ENCODE measurements at regions not wholly inside any gene's neighbourhood (a gene's known extent, or its start where the extent isn't known, plus 50 kb on each side); places are given as distances from the start of the nearest gene placed in this dataset.

DNA sequence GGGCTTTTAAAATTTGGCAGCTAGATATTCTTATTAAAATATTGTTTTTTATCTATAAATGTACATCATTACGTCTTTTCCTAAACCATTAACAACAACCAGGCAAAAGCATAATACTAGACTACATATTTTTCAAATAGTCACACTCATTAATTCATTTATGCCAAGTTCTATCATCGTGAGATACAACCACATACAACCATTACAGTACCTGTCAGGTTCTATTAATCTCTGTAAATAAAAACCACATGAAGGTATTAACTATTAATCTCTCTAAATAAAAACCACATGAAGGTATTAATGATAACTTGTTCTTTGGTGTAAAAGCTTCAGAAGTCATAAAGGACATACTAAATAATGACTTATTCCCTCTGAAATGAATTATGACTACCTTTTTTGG, 432.7 kb downstream of the TMX3 start:
- no peak for DNase-seq (ENCODE audit: low spot score)
- intact Hi-C loops (cut with DNase I), result no loop called here

DNA sequence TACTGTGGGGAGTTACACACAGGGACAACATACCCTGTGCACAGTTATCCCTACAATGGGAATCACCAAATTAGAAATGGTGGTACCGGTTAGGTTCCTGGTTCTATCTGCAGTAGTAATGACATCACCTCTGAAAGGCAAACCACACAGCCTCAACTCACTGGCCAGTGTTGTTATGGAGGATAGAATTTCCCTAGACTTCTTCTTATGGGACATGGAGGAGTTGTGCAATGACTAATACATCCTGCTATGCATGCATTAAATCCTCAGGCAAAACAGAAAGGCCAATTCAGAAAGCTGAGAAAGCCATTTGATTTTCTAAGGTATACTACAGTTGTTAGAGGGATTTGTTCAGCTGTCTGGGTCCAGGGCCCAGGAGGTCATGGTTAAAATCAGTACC, 439.3 kb downstream of the TMX3 start:
- no peak for DNase-seq (ENCODE audit: low spot score)

DNA sequence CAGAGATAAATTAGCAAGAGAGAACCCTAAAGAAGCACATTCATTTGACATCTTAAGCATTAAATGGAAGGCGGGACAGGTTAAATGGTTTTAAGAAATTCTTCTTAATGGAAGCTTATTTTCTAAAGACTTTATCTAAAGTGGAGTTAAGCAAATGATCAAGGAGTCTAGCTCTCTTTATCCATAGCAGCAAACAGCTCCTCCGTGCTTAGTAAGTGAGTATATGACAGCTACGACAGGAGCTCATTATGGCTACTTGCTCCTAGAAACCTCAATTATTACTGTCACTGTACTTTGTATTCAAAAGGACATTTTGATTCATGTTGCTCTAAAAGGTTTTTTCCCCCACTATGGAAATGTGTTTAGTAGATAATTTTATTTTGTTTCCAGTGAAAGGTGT, 444.9 kb downstream of the TMX3 start:
- intact Hi-C loops (cut with DNase I), result no loop called here

More for the DNA sequence above, 439.3 kb downstream of the TMX3 start:
- intact Hi-C loops (cut with DNase I), result no loop called here

DNA sequence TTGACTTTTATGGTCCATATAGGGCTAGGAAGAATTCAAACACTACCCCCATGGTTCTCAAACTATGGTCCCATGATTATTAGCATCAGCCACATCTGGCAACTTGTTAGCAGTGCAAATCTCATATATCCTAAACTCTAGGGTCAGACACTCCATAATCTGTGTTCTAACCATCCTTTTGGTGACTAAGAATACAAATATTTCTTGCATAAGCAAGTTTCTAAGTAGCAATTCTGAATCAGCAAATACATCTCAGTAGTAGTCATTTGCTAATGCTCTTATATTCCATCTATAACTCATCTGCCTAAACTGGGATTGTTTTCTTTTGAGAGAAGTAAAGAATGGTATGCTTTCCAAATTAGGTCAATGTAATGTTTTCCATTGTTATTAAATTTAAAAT, 447.3 kb downstream of the TMX3 start:
- intact Hi-C loops (cut with DNase I), result no loop called here
- no peak for DNase-seq (ENCODE audit: low spot score)

More for the DNA sequence above, 444.9 kb downstream of the TMX3 start:
- no peak for DNase-seq (ENCODE audit: low spot score)

DNA sequence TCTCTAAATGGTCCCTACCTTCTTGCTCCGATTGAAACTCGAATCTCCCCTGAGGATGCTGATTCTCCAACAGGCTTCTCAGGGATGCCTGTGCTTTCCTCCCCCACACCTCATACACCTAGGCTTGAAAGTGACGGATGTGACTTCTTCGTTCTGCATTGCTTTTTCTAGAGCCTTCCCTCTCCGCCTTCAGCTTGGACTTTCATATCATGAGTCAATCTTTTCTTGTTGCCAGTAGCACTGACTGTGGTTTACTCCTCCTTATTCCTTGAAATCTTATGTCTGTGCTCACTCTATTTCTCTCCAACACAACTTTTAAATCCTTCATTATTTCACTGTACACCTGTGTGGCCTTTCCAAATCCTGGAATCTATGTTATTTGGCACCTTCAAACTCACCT, 451.4 kb downstream of the TMX3 start:
- no peak for DNase-seq (ENCODE audit: low spot score)
- intact Hi-C loops (cut with DNase I), result no loop called here

DNA sequence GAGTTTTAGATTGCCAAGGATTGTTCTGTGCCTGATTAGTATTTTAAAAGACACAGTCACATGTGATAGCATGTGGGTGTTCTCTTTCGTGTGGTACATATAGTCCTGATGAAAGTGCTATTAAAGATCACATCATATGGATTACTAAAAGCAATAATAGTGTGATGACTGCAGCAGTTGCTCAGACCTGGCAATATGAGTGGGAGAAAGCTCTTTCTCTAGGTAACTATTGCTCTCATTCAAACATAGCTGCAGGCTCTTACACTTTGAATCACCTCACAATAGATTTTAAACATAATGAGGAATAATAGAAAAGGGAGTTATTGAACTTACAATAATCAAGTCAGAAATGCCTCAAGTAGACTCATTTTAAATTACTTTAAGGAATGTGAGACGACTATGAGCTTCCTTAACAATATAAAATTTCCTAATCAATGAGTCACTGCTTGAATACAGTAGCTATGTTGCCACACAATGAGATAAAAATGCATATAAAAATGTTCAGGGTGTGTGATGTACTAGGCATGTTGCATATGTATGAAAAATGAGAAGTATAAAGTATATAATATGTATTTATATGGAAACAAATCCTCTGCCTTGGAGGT, 452.1 kb downstream of the TMX3 start:
- no peak for DNase-seq (ENCODE audit: low spot score)
- intact Hi-C loops (cut with DNase I), result no loop called here

DNA sequence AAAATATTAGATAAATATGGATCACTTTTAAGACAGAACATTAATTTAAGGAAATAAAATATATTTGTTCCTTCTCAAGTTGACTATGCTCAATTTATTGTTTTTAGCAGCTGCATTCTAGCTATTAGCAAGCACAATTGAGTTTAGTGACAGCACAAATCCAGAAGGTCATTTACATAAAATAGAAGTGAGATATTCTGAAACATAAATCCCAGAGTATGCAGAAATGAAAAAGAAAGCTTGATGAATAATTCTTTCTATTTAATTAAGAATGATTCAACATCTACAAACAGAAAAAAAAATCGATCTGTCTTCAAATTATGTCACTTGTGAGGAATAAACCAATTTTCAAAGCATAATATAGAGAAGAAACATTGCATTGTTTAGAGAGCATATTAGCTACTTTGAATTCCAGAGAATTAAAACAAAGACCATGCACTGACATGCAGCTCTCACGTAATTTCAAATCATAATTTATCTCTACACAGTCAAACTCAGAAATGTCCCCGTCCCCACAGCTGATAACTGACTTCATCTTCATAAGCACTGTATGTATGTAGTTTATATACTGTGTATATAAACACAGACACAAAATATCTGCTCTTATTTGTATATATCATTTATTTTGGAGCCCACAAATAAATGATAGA, 458.4 kb downstream of the TMX3 start:
- DNase-seq (ENCODE audit: low spot score), result no peak
- intact Hi-C loops (cut with DNase I), result no loop called here

DNA sequence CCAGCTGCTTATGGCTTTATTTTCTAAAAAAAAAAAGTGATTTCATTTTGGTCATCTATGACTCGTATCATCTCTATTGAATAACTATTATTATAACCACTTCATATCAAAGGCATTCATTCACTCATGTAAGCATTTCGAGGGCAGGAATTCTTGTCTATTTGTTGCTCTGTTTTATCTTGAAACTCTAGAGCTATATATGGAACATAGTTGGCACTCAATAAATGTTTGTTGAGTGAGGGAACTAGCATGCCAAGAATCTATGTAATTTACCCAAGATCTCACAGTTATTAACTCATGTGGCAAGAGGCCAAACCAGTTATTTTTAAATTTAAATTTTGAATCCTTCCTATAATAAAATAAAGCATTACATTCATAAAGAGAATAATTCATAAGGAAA, 470.1 kb downstream of the TMX3 start:
- no peak for DNase-seq (ENCODE audit: low spot score)
- intact Hi-C loops (cut with DNase I), result no loop called here

DNA sequence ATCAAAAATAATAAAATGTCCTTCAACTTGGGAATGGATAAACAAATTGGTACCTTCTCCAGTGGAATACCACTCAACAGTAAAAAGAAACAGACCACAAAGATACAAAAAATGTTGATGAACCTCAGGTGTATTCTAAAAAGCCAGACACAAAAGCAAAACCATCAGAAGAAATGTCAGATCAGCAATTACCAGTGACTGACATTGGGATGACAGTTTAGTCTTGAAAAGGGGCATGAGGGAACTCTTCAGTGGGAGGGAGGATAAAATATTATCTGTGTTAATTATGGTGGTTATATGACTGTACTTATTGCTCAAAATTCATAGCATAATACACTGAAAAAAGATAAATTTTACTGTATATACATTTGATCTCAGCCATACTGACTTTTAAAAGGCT, 473.0 kb downstream of the TMX3 start:
- intact Hi-C loops (cut with DNase I), result no loop called here
- no peak for DNase-seq (ENCODE audit: low spot score)

DNA sequence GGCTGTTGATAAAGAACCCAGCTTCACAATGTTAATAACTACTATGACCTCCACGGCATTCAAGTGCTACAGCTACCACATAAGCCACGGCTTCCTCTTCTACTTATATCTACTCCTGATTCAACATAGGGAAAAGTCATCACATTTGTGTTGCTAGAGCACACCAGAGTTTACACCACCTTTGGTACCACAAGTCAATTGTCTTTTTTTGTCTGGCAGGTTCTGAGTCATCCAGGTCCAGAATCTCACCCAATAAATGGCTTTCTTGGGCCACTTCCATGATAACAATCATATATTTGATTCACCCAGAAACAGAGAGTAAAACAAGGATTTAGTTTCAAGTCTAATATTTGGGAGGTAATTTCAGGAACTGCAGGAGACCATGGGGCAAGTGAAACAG, 480.2 kb downstream of the TMX3 start:
- DNase-seq (ENCODE audit: low spot score), result no peak
- intact Hi-C loops (cut with DNase I), result no loop called here

DNA sequence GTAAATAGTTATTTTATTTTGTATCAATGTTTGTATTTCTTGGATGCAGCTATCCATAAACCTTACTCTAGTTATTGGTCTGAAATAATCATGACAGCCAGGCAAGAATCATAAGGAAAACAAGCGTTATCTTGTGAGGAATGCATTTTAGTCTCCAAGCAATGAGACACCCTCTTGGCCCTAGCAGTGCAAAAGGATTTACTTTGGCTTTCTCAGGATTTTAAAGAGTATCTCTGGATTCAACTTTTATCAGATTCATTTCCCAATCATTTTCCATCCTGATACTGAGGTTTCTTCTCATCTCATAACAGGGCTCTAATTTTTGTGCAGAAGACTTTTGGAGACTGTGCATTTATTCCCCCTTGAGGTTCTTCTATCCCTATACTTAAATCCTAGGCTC, 480.8 kb downstream of the TMX3 start:
- intact Hi-C loops (cut with DNase I), result no loop called here
- no peak for DNase-seq (ENCODE audit: low spot score)

DNA sequence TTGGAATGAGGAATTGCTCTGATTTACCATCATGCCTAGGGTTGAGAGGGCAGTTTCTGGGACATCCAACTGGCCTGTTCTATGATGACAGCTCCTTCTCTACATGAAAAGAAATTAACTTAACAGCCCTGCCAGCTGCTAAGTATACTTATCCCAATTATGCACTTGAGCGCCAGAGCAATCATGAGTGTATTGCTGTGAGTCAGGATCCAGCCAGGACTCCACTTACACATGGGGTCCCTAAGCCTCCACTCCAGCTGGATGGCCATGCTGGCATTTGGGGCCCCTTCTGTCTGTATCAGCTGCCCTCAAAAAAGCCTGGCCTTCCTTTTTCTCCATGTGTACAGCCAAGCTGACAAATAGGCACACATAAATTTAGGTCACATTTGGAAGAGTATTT, 481.9 kb downstream of the TMX3 start:
- DNase-seq (ENCODE audit: low spot score), result no peak
- intact Hi-C loops (cut with DNase I), result no loop called here

DNA sequence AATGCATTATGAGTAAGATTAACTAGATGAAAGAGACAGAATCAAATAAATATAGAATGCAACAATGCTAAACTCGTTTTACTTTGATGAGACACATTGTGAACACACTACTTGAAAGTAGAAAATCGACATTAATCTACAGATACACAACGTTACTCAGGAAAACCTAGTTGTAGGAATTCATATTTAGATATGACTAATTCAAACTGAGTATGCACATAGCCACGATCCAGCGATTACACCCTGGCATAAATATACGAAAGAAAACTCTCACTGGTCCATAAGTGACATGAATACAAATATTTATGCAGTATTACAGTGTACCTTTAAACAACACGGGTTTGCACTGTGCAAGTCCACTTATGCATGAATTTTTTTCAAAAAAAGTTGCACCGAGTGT, 485.6 kb downstream of the TMX3 start:
- intact Hi-C loops (cut with DNase I), result no loop called here
- DNase-seq (ENCODE audit: low spot score), result no peak

DNA sequence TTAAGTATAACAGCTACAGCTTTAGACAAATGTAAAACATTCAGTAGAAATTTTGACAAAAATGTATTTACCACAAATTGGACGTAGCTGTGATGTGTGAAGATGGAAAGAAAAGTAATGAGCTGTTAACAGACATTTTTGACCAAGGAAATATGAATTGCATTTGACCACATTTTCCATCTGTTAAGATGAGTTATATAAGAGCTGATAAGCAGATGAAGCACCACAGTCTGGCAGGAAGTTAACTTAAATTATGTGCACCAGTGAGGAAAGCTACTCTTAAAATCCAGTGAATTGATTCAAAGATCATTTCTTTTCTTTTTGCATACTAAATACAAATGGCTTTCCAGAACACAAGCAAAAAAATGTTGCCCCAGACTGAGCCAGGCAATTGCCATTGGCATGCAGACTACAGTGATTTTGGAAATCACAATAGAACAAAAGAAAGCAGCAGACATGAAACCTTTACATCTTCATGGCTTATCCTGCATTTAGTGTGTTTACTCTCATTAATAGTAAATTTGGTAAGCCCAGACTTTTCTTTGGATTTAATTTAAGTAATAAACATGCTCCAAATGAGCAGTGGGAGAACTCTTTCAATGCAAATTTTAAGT, 493.7 kb downstream of the TMX3 start:
- DNase-seq (ENCODE audit: low spot score), result no peak
- intact Hi-C loops (cut with DNase I), result no loop called here

DNA sequence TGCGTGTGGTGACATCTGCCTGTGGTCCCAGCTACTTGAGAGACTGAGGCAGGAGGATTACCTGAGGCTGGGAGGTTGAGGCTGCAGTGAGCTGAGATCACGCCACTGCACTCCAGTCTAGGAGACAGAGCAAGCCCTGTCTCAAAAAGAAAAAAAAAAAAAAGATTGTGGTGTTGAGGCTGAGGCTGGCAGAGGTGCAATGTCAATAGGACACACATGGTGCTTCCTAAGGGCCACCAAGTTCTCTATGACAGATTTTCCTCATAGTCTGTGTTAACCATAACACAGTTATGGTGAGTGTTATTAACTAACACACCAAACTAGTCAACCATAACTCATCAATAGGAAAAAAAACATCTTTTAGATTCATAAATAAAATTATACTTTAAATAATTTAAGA, 494.4 kb downstream of the TMX3 start:
- intact Hi-C loops (cut with DNase I), result no loop called here
- no peak for DNase-seq (ENCODE audit: low spot score)

DNA sequence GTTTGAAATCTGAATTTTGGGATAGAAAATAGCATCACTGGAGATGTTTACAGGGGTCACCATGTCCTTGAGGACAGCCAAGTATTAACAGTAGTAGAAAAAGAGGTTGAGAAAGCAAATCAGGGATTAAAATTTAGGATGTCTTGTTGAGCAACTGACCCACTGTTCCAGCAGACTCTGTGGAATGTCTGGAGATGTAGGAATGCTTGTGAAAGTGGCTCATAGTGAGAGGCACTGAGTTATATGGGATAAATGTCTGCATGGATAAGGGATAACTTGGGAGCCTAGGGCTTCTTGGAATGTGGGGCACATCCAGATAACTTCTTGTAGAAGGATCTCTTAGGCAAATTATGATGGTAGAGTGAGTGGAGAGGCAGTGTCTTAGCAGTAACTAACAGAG, 495.0 kb downstream of the TMX3 start:
- DNase-seq (ENCODE audit: low spot score), result no peak
- intact Hi-C loops (cut with DNase I), result no loop called here

DNA sequence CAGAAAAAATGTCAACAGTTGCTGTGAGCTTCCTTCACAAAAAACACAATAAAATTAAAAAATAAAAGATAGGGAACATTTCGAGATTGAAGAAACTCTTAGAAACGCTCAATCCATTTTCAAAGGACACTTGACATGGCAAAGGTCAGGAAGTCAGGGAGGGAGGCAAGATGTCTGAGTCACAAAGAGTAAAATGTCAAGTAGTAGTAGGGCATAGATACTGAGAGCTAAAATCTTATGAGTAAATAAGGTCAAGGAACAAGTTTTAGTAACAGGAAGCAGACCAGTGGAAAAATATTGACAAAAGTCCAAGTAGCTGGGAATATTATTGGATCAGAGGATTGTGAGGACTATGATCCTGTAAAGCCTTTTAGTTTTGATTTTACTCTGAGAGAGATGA, 495.6 kb downstream of the TMX3 start:
- DNase-seq (ENCODE audit: low spot score), result no peak
- intact Hi-C loops (cut with DNase I), result no loop called here

DNA sequence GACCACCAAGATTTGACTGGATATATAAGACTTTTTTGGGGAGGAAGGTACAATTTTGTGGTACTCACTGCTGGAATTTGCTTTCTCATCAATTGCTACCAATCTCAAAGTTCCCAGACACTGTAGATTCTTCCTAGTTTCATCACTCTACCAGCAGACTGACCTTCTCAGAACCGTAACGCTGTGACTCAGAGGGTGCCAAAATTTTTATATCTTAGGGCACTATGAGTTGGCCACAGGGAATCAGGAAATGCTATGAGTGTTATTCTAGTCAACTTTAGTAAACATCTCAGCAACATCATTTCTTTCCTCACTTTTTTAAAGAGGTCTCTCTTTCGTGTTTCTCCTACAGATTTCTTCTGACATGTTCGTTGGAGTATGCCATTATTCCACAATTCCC, 499.0 kb downstream of the TMX3 start:
- intact Hi-C loops (cut with DNase I), result no loop called here

DNA sequence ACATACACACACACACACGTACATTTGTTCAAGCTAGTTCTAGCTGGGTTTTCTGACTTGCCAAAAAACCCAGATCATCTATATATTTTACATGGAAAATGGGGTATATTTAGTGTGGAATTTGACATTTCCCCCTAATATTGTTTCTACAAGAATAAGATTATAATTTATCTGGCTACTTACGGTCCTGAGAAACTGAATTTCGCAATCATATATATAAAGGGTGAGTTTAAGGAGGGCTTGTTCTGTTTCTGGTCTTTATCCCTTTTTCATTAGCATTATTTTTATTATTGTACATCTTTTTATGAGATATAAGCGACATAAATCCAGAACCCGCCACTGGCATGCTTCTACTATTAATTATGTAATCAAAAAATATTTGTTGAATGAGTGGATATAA, 528.9 kb downstream of the TMX3 start:
- DNase-seq (ENCODE audit: low spot score), result no peak
- intact Hi-C loops (cut with DNase I), result no loop called here

More for the DNA sequence above, 499.0 kb downstream of the TMX3 start:
- DNase-seq (ENCODE audit: low spot score), result no peak

DNA sequence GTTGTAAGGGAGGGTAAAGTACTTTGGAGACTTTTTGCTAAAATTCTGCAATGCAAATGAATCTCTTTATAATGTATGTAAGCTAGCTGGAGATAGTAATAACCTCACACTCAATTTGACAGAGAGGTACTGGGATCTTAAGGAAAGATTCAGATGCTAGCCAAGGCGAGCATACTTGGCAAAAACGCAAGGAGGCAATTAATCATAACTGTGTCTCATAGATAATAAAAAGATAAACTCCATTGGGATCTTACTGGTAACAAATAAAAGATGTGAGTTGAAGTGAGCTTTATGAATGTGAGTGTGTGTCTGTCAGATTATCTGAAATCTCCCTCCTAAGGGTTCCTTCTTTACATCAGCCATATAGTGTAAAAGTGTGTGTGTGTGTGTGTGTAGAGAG, 533.0 kb downstream of the TMX3 start:
- intact Hi-C loops (cut with DNase I), result no loop called here
- no peak for DNase-seq (ENCODE audit: low spot score)

DNA sequence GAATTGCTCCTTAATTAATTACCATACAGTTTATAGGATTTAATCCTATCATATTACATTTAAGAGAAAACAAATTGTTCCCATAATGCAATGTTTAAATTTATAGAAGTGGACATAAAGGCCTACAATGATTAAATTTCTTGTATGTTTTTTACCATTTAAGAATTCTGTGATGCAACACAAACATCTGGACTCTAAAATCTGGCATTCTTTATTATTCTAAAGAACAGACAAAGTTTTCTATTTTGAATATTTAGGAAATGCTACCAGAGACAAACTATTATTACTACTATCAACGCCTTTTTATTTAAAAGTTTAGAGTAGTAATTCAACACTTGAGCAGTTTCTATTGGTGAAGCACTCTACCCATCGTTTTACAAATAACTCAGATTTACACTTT, 535.1 kb downstream of the TMX3 start:
- intact Hi-C loops (cut with DNase I), result no loop called here
- DNase-seq (ENCODE audit: low spot score), result no peak

DNA sequence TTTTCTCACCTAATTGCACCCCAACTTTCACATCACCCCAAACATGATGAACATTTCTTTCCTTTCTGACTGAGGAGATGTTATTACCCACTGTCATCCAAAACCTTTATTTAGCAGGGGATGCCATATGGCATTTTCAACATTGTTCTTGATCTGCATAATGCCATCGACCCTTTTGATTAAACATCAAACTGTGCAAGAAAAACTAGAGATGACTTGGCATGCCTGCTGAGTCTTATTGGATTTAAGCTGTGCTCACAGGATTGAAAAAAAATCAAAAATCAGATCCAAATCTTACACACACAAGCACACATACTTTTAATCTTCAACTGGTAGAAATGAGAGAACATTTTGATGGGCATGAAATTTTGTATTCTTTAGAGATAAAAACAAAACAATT, 536.0 kb downstream of the TMX3 start:
- no peak for DNase-seq (ENCODE audit: low spot score)
- intact Hi-C loops (cut with DNase I), result no loop called here
